ENCODE measurements at regions not wholly inside any gene's neighbourhood (a gene's known extent, or its start where the extent isn't known, plus 50 kb on each side); places are given as distances from the start of the nearest gene placed in this dataset.

GRCh38 chr1:55500601-55501000, 285.4 kb upstream of the USP24 start:
- TF ChIP-seq, protein P1, sequence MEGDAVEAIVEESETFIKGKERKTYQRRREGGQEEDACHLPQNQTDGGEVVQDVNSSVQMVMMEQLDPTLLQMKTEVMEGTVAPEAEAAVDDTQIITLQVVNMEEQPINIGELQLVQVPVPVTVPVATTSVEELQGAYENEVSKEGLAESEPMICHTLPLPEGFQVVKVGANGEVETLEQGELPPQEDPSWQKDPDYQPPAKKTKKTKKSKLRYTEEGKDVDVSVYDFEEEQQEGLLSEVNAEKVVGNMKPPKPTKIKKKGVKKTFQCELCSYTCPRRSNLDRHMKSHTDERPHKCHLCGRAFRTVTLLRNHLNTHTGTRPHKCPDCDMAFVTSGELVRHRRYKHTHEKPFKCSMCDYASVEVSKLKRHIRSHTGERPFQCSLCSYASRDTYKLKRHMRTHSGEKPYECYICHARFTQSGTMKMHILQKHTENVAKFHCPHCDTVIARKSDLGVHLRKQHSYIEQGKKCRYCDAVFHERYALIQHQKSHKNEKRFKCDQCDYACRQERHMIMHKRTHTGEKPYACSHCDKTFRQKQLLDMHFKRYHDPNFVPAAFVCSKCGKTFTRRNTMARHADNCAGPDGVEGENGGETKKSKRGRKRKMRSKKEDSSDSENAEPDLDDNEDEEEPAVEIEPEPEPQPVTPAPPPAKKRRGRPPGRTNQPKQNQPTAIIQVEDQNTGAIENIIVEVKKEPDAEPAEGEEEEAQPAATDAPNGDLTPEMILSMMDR (conservative IDR thresholded peaks at IDR 0.05; ENCODE audit: low read length): no peak
- TF ChIP-seq EZH2phosphoT487 (IDR thresholded peaks at IDR 0.05; ENCODE audit: borderline replicate concordance, low read depth, low read length): no peak
